Neuronal stem cell (in vitro differentiated cells): ENCODE measurements at regions not wholly inside any gene's neighbourhood (a gene's known extent, or its start where the extent isn't known, plus 50 kb on each side); places are given as distances from the start of the nearest gene placed in this dataset.
"Not testable (repeated sequence)": the region's sequence is repeated elsewhere in the genome, so short reads cannot be mapped to it uniquely, and the experiment has no call there.

ENCODE experiments used
- DNase-seq: peaks from one replicate; pipeline ENCODE4 v3.0.0-alpha.2; 2013; ENCODE audit warnings: low spot score
- H2AFZ ChIP-seq: one replicate; pipeline ENCODE4 v1.6.1; 2013; ENCODE audit warnings: mild to moderate bottlenecking, low read length, inconsistent platforms
- H2AK5ac ChIP-seq: 2 replicates; pipeline ENCODE4 v1.6.1; 2013; ENCODE audit warnings: low read depth, mild to moderate bottlenecking, inconsistent platforms, low read length, moderate library complexity, mixed read lengths
- H2BK120ac ChIP-seq: 2 replicates; pipeline ENCODE4 v1.6.1; 2013; ENCODE audit warnings: low read depth, mild to moderate bottlenecking, inconsistent platforms, low read length, moderate library complexity, mixed read lengths
- H2BK12ac ChIP-seq: one replicate; pipeline ENCODE4 v1.6.1; 2013; ENCODE audit warnings: low read length, inconsistent platforms
- H2BK15ac ChIP-seq: 2 replicates; pipeline ENCODE4 v1.6.1; 2013; ENCODE audit warnings: mild to moderate bottlenecking, low read length, inconsistent platforms, mixed read lengths
- H2BK5ac ChIP-seq: one replicate; pipeline ENCODE4 v1.6.1; 2013; ENCODE audit warnings: inconsistent platforms, mild to moderate bottlenecking, low read length, moderate library complexity
- H3K14ac ChIP-seq: one replicate; pipeline ENCODE4 v1.6.1; 2013; ENCODE audit warnings: low read length, inconsistent platforms
- H3K18ac ChIP-seq: 2 replicates; pipeline ENCODE4 v1.6.1; 2013; ENCODE audit warnings: low read length, inconsistent platforms
- H3K23ac ChIP-seq: 2 replicates; pipeline ENCODE4 v1.6.1; 2013; ENCODE audit warnings: low read depth, mild to moderate bottlenecking, mixed read lengths, low read length, inconsistent platforms; ENCODE audit not compliant: poor library complexity
- H3K27ac ChIP-seq: replicated peaks from 3 replicates; pipeline ENCODE4 v1.5.1; 2013; ENCODE audit warnings: low read length, inconsistent platforms
- H3K27me3 ChIP-seq, 3 experiments: 2 replicates each; pipeline ENCODE4 v1.6.1; 2013; ENCODE audit warnings: low read length in 3 of 3, mild to moderate bottlenecking in 2 of 3, inconsistent platforms in 1 of 3, low read depth in 1 of 3, mixed read lengths in 1 of 3, moderate library complexity in 1 of 3; ENCODE audit not compliant: control insufficient read depth in 3 of 3, insufficient read depth in 3 of 3
- H3K36me3 ChIP-seq, 2 donors: replicated peaks in 1 of 2; 2 replicates each; pipeline ENCODE4 v1.6.1; 2013; ENCODE audit warnings: low read length in 2 of 2; ENCODE audit not compliant: control insufficient read depth in 2 of 2, insufficient read depth in 2 of 2
- H3K4ac ChIP-seq: 2 replicates; pipeline ENCODE4 v1.6.1; 2013; ENCODE audit warnings: inconsistent platforms, mild to moderate bottlenecking, low read length, moderate library complexity
- H3K4me1 ChIP-seq, 2 donors: 1 replicate in 1 of 2; 2 replicates in 1 of 2; pipeline ENCODE4 v1.6.1; 2013; ENCODE audit warnings: low read length in 2 of 2, low read depth in 1 of 2; ENCODE audit not compliant: control insufficient read depth in 2 of 2, insufficient read depth in 1 of 2
- H3K4me2 ChIP-seq: one replicate; pipeline ENCODE4 v1.6.1; 2013; ENCODE audit warnings: mild to moderate bottlenecking, low read length, inconsistent platforms; ENCODE audit not compliant: insufficient read depth, poor library complexity, severe bottlenecking
- H3K4me3 ChIP-seq, 2 donors: 2 replicates each; pipeline ENCODE4 v1.5.1; 2013; ENCODE audit warnings: low read length in 2 of 2, mild to moderate bottlenecking in 2 of 2, inconsistent platforms in 1 of 2, moderate library complexity in 1 of 2
- H3K79me1 ChIP-seq: one replicate; pipeline ENCODE4 v1.6.1; 2013; ENCODE audit warnings: low read depth, mild to moderate bottlenecking, inconsistent platforms, low read length, moderate library complexity
- H3K9ac ChIP-seq: one replicate; pipeline ENCODE4 v1.6.1; 2013; ENCODE audit warnings: mild to moderate bottlenecking, low read depth, low read length, inconsistent platforms; ENCODE audit not compliant: poor library complexity
- H3K9me3 ChIP-seq, 2 donors: replicated peaks in 1 of 2; 2 replicates each; pipeline versions ENCODE3 to v1.6.1; 2013; ENCODE audit warnings: low read length in 2 of 2, mild to moderate bottlenecking in 2 of 2, inconsistent platforms in 1 of 2, low read depth in 1 of 2, mixed read lengths in 1 of 2, moderate library complexity in 1 of 2; ENCODE audit not compliant: control insufficient read depth in 2 of 2, insufficient read depth in 1 of 2
- H4K8ac ChIP-seq: one replicate; pipeline ENCODE4 v1.6.1; 2013; ENCODE audit warnings: low read depth, mild to moderate bottlenecking, inconsistent platforms, low read length, moderate library complexity
- H4K91ac ChIP-seq: one replicate; pipeline ENCODE4 v1.6.1; 2013; ENCODE audit warnings: low read length, low read depth, mild to moderate bottlenecking, inconsistent platforms; ENCODE audit not compliant: poor library complexity
- WGBS, 2 donors: extraction: QIAGEN DNeasy Blood & Tissue Kit; methylation state at CpG; one replicate each; pipeline ENCODE4 v1.1.7; 2013; ENCODE audit warnings: missing lambda C conversion rate in 2 of 2, mixed read lengths in 1 of 2; ENCODE audit not compliant: insufficient read length in 2 of 2, insufficient replicate concordance in 1 of 2; ENCODE audit errors: extremely low coverage in 2 of 2; 5-methylcytosine and 5-hydroxymethylcytosine counted together

GRCh38 chr2:87217005-87217404, 195.4 kb upstream of the PLGLB1 start:
- H3K79me1 ChIP-seq, DNase-seq, H2BK15ac ChIP-seq, H3K18ac ChIP-seq, H3K23ac ChIP-seq, H3K14ac ChIP-seq, H2BK12ac ChIP-seq, H3K27me3 ChIP-seq, H3K27ac ChIP-seq, H3K4me3 ChIP-seq, H3K9me3 ChIP-seq, H3K9ac ChIP-seq, H4K91ac ChIP-seq, H2AK5ac ChIP-seq, H2BK120ac ChIP-seq, H4K8ac ChIP-seq, H2BK5ac ChIP-seq, H3K36me3 ChIP-seq, H2AFZ ChIP-seq, H3K4me1 ChIP-seq, H3K4ac ChIP-seq, H3K4me2 ChIP-seq: not testable (repeated sequence)
- WGBS, 2 donors, result no CpG with 5 or more reads among the region's 4 CpGs

GRCh38 chr2:87217741-87218410, 196.2 kb upstream of the PLGLB1 start:
- no CpG with 5 or more reads among the region's 21 CpGs for WGBS, 2 donors
- not testable (repeated sequence) for H3K4me1 ChIP-seq, DNase-seq, H3K4me2 ChIP-seq, H3K23ac ChIP-seq, H4K91ac ChIP-seq, H2BK5ac ChIP-seq, H3K9me3 ChIP-seq, H3K9ac ChIP-seq, H3K18ac ChIP-seq, H3K27me3 ChIP-seq, H3K79me1 ChIP-seq, H2AFZ ChIP-seq, H2AK5ac ChIP-seq, H3K4ac ChIP-seq, H2BK12ac ChIP-seq, H3K4me3 ChIP-seq, H4K8ac ChIP-seq, H3K27ac ChIP-seq, H3K36me3 ChIP-seq, H3K14ac ChIP-seq, H2BK15ac ChIP-seq, H2BK120ac ChIP-seq

GRCh38 chr2:87220651-87221050, 199.0 kb upstream of the PLGLB1 start:
- H3K36me3 ChIP-seq, H4K8ac ChIP-seq, H3K18ac ChIP-seq, H3K79me1 ChIP-seq, H2AFZ ChIP-seq, H3K27ac ChIP-seq, H4K91ac ChIP-seq, H2BK15ac ChIP-seq, H2BK5ac ChIP-seq, H3K27me3 ChIP-seq, H3K9ac ChIP-seq, H3K14ac ChIP-seq, H2AK5ac ChIP-seq, H3K4ac ChIP-seq, H3K4me2 ChIP-seq, H3K4me1 ChIP-seq, H2BK120ac ChIP-seq, H3K23ac ChIP-seq, DNase-seq, H3K4me3 ChIP-seq, H3K9me3 ChIP-seq, H2BK12ac ChIP-seq: not testable (repeated sequence)
- WGBS, 2 donors, result no CpG with 5 or more reads among the region's 9 CpGs

DNA sequence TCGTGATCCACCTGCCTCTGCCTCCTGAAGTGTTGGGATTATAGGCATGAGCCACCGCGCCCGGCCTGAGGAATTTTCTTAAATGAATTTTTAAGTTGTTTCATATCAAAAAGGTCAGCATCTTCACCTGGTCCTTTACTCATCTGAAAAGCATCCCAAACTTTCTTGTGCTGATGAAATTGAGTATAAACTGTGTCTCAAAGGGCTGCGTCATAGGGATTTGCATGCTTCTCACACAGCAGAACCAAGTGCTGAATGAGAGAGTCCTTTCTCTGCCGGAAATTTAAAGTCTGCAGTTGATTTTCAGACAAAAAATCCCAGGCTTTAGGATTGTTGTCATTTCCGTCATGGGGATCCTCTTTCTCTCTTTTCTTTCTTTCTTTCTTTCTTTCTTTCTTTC, 200.5 kb upstream of the PLGLB1 start:
- H3K4ac ChIP-seq, H3K14ac ChIP-seq, H2BK12ac ChIP-seq, H3K27ac ChIP-seq, H3K4me1 ChIP-seq, H2BK5ac ChIP-seq, H3K9ac ChIP-seq, H2AK5ac ChIP-seq, H3K18ac ChIP-seq, H3K4me3 ChIP-seq, DNase-seq, H3K27me3 ChIP-seq, H2BK15ac ChIP-seq, H3K36me3 ChIP-seq, H3K9me3 ChIP-seq, H4K91ac ChIP-seq, H4K8ac ChIP-seq, H3K23ac ChIP-seq, H2AFZ ChIP-seq, H3K4me2 ChIP-seq, H3K79me1 ChIP-seq, H2BK120ac ChIP-seq: not testable (repeated sequence)
- WGBS, 2 donors, result no CpG with 5 or more reads among the region's 7 CpGs
